ENCODE measurements at regions not wholly inside any gene's neighbourhood (a gene's known extent, or its start where the extent isn't known, plus 50 kb on each side); places are given as distances from the start of the nearest gene placed in this dataset.

DNA sequence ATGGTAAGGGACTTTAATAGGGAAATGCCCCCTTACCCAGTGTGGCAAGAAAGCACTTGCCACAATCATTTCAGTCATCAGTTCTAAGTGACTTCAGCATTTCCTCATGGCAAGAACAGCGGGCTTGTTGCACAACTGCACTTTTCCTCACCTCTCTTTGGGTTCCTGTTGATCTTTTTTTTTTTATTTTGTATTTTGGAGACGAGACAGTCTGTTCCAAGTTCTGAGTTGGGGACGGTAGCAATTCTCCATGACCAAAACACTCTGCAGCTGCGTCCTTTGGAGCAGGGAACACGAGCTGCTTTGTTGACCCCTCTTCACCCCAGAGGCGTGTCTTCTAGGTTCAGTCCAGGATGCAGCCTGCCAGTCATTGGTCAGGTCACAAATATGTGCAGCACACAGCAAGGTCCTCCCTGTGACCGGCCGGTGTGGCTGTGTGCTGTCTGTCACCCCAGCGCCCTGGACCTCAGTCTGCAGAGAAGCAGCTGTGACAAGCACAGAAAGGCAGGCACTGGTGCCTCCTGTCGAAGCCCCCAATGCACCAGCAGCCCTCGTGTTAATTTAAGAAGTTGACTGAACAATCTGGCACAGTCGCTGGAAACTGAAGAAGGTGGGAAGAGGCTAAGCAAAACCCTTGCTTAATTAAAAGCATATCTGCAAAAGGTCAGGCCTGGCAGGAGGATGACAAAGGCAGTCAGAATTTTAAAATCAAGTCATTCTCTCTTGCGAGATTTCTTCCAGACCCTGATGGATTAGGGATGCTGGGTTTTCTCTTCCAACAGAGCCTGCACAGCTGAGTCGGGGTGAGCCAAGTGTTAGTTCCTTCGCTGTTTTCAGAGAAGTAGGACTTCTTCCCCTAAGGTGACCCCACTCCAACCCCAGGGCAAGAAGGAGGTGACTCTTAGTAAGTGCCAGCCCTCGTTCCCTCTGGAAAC lies 96.7 kb upstream of the COPS8 start (continued):
- TF ChIP-seq, protein P1, sequence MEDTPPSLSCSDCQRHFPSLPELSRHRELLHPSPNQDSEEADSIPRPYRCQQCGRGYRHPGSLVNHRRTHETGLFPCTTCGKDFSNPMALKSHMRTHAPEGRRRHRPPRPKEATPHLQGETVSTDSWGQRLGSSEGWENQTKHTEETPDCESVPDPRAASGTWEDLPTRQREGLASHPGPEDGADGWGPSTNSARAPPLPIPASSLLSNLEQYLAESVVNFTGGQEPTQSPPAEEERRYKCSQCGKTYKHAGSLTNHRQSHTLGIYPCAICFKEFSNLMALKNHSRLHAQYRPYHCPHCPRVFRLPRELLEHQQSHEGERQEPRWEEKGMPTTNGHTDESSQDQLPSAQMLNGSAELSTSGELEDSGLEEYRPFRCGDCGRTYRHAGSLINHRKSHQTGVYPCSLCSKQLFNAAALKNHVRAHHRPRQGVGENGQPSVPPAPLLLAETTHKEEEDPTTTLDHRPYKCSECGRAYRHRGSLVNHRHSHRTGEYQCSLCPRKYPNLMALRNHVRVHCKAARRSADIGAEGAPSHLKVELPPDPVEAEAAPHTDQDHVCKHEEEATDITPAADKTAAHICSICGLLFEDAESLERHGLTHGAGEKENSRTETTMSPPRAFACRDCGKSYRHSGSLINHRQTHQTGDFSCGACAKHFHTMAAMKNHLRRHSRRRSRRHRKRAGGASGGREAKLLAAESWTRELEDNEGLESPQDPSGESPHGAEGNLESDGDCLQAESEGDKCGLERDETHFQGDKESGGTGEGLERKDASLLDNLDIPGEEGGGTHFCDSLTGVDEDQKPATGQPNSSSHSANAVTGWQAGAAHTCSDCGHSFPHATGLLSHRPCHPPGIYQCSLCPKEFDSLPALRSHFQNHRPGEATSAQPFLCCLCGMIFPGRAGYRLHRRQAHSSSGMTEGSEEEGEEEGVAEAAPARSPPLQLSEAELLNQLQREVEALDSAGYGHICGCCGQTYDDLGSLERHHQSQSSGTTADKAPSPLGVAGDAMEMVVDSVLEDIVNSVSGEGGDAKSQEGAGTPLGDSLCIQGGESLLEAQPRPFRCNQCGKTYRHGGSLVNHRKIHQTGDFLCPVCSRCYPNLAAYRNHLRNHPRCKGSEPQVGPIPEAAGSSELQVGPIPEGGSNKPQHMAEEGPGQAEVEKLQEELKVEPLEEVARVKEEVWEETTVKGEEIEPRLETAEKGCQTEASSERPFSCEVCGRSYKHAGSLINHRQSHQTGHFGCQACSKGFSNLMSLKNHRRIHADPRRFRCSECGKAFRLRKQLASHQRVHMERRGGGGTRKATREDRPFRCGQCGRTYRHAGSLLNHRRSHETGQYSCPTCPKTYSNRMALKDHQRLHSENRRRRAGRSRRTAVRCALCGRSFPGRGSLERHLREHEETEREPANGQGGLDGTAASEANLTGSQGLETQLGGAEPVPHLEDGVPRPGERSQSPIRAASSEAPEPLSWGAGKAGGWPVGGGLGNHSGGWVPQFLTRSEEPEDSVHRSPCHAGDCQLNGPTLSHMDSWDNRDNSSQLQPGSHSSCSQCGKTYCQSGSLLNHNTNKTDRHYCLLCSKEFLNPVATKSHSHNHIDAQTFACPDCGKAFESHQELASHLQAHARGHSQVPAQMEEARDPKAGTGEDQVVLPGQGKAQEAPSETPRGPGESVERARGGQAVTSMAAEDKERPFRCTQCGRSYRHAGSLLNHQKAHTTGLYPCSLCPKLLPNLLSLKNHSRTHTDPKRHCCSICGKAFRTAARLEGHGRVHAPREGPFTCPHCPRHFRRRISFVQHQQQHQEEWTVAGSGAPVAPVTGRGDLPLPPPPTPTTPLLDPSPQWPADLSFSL (CRISPR knock-in tag; IDR thresholded peaks at IDR 0.05): peak; percentile 65; the same call in 1 of the 2 replicates
- TF ChIP-seq, protein P2, sequence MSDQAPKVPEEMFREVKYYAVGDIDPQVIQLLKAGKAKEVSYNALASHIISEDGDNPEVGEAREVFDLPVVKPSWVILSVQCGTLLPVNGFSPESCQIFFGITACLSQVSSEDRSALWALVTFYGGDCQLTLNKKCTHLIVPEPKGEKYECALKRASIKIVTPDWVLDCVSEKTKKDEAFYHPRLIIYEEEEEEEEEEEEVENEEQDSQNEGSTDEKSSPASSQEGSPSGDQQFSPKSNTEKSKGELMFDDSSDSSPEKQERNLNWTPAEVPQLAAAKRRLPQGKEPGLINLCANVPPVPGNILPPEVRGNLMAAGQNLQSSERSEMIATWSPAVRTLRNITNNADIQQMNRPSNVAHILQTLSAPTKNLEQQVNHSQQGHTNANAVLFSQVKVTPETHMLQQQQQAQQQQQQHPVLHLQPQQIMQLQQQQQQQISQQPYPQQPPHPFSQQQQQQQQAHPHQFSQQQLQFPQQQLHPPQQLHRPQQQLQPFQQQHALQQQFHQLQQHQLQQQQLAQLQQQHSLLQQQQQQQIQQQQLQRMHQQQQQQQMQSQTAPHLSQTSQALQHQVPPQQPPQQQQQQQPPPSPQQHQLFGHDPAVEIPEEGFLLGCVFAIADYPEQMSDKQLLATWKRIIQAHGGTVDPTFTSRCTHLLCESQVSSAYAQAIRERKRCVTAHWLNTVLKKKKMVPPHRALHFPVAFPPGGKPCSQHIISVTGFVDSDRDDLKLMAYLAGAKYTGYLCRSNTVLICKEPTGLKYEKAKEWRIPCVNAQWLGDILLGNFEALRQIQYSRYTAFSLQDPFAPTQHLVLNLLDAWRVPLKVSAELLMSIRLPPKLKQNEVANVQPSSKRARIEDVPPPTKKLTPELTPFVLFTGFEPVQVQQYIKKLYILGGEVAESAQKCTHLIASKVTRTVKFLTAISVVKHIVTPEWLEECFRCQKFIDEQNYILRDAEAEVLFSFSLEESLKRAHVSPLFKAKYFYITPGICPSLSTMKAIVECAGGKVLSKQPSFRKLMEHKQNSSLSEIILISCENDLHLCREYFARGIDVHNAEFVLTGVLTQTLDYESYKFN (CRISPR knock-in tag; conservative IDR thresholded peaks at IDR 0.05): 0 out of 2 replicates have a peak, but pooled peaks have one; percentile 37
- TF ChIP-seq, protein P3, sequence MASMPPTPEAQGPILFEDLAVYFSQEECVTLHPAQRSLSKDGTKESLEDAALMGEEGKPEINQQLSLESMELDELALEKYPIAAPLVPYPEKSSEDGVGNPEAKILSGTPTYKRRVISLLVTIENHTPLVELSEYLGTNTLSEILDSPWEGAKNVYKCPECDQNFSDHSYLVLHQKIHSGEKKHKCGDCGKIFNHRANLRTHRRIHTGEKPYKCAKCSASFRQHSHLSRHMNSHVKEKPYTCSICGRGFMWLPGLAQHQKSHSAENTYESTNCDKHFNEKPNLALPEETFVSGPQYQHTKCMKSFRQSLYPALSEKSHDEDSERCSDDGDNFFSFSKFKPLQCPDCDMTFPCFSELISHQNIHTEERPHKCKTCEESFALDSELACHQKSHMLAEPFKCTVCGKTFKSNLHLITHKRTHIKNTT (CRISPR knock-in tag; IDR thresholded peaks at IDR 0.05): no peak
- TF ChIP-seq ELF3 (CRISPR knock-in tag; IDR thresholded peaks at IDR 0.05) (peak; percentile 20), RXRA (CRISPR knock-in tag; IDR thresholded peaks at IDR 0.05) (peak; percentile 90), FOXJ3 (CRISPR knock-in tag; IDR thresholded peaks at IDR 0.05; ENCODE audit: borderline replicate concordance) (0 out of 2 replicates have a peak, but pooled peaks have one; percentile 38)
- TF ChIP-seq, protein P4, sequence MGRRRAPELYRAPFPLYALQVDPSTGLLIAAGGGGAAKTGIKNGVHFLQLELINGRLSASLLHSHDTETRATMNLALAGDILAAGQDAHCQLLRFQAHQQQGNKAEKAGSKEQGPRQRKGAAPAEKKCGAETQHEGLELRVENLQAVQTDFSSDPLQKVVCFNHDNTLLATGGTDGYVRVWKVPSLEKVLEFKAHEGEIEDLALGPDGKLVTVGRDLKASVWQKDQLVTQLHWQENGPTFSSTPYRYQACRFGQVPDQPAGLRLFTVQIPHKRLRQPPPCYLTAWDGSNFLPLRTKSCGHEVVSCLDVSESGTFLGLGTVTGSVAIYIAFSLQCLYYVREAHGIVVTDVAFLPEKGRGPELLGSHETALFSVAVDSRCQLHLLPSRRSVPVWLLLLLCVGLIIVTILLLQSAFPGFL (CRISPR knock-in tag; IDR thresholded peaks at IDR 0.05): 0 out of 2 replicates have a peak, but pooled peaks have one; percentile 45
- TF ChIP-seq, protein P5, sequence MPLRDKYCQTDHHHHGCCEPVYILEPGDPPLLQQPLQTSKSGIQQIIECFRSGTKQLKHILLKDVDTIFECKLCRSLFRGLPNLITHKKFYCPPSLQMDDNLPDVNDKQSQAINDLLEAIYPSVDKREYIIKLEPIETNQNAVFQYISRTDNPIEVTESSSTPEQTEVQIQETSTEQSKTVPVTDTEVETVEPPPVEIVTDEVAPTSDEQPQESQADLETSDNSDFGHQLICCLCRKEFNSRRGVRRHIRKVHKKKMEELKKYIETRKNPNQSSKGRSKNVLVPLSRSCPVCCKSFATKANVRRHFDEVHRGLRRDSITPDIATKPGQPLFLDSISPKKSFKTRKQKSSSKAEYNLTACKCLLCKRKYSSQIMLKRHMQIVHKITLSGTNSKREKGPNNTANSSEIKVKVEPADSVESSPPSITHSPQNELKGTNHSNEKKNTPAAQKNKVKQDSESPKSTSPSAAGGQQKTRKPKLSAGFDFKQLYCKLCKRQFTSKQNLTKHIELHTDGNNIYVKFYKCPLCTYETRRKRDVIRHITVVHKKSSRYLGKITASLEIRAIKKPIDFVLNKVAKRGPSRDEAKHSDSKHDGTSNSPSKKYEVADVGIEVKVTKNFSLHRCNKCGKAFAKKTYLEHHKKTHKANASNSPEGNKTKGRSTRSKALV (CRISPR knock-in tag; IDR thresholded peaks at IDR 0.05): 0 out of 2 replicates have a peak, but pooled peaks have one; percentile 30

Data from HepG2 (cell line).